ENCODE measurements at regions not wholly inside any gene's neighbourhood (a gene's known extent, or its start where the extent isn't known, plus 50 kb on each side); places are given as distances from the start of the nearest gene placed in this dataset.
"Not testable (repeated sequence)": the region's sequence is repeated elsewhere in the genome, so short reads cannot be mapped to it uniquely, and the experiment has no call there.

- DNase-seq: no peak
These were observed 74.3 kb upstream of the CCN2 start for GRCh38 chr6:132025468-132025867.

GRCh38 chr6:132023490-132023889 lies 72.3 kb upstream of the CCN2 start:
- DNase-seq: no peak

- DNase-seq: no peak
These were observed 70.6 kb upstream of the CCN2 start for GRCh38 chr6:132021552-132022375.

- not testable (repeated sequence) for DNase-seq
These were observed 69.7 kb upstream of the CCN2 start for GRCh38 chr6:132020918-132021317.

- peak in 1 of 2 experiments; percentile 14 for DNase-seq
These were observed 69.0 kb upstream of the CCN2 start for GRCh38 chr6:132020138-132020581.

- DNase-seq: no peak
These were observed 68.4 kb upstream of the CCN2 start for GRCh38 chr6:132019586-132019985.

- no peak for DNase-seq
These were observed 66.8 kb upstream of the CCN2 start for GRCh38 chr6:132017942-132018341.

GRCh38 chr6:132016396-132016795 lies 65.2 kb upstream of the CCN2 start:
- DNase-seq: no peak

GRCh38 chr6:132011582-132011981 lies 60.4 kb upstream of the CCN2 start:
- no peak for DNase-seq

GRCh38 chr6:132009175-132009574 lies 58.0 kb upstream of the CCN2 start:
- DNase-seq: no peak

- no peak for DNase-seq
These were observed 56.5 kb upstream of the CCN2 start for GRCh38 chr6:132007474-132008190.

- DNase-seq: no peak
These were observed 54.0 kb upstream of the CCN2 start for GRCh38 chr6:132005178-132005577.

- no peak for DNase-seq
These were observed 53.5 kb upstream of the CCN2 start for GRCh38 chr6:132004668-132005067.

GRCh38 chr6:132003516-132004178 lies 52.5 kb upstream of the CCN2 start:
- no peak for DNase-seq

Data from SHP77 (cell line).